ENCODE measurements at regions not wholly inside any gene's neighbourhood (a gene's known extent, or its start where the extent isn't known, plus 50 kb on each side); places are given as distances from the start of the nearest gene placed in this dataset.

DNA sequence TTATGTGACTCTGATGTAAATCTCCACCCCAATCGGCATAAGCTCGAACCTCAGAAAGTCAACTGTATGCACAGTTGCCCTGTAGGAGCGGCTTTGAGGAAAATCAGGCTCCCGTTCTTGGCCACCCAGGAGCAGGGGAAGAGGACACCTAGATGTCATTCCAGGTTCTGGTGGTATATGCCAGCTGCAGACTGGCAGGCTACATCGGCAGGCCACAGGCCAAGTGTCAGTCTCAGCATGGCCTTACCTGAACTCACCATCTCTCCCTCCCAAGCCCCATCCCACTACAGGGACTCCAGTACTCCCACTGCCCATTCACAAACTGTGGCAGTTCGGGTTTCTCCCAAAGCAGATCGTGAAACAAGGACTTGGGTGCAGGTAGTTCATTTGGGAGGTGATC lies 428.1 kb downstream of the BCOR start:
- 90% methylated on average over 7 of the region's 7 CpGs; no CpG with 5 or more reads in 1 of the 2 donors for WGBS, 2 donors
- H3K4me3 ChIP-seq: no peak overlapping the region
- H3K36me3 ChIP-seq (replicated peaks in 1 of 2; ENCODE audit: insufficient read depth in 1 of 2, low read depth in 2 of 2): no peaks in the 10 kb centered on the region
- H3K9me3 ChIP-seq: no peaks in the 10 kb centered on the region
- no peaks in the 10 kb centered on the region for H3K27me3 ChIP-seq
- intact Hi-C loops (cut with DNase I): no loop called here
- TF ChIP-seq POLR2A (IDR thresholded peaks at IDR 0.05) (no peak), CTCF (IDR thresholded peaks at IDR 0.05) (no peak)
- ATAC-seq (no peak), DNase-seq (no peak)
- H3K4me1 ChIP-seq: no peaks in the 10 kb centered on the region
- H3K27ac ChIP-seq: no peak overlapping the region

- no peak for DNase-seq
- H3K27ac ChIP-seq: no peak overlapping the region
- no peaks in the 10 kb centered on the region for H3K4me1 ChIP-seq
- WGBS, 2 donors: 60 to 75% methylated on average over 2 to 3 of the region's 5 CpGs
- intact Hi-C loops (cut with DNase I): no loop called here
- H3K9me3 ChIP-seq: no peaks in the 10 kb centered on the region
- no peak overlapping the region for H3K4me3 ChIP-seq
- no peaks in the 10 kb centered on the region for H3K36me3 ChIP-seq (replicated peaks in 1 of 2; ENCODE audit: insufficient read depth in 1 of 2, low read depth in 2 of 2)
- no peak for ATAC-seq
- TF ChIP-seq CTCF (IDR thresholded peaks at IDR 0.05) (no peak), POLR2A (IDR thresholded peaks at IDR 0.05) (no peak)
- H3K27me3 ChIP-seq: no peaks in the 10 kb centered on the region
Measured at GRCh38 chrX:39670281-39670680, 427.5 kb downstream of the BCOR start.

DNA sequence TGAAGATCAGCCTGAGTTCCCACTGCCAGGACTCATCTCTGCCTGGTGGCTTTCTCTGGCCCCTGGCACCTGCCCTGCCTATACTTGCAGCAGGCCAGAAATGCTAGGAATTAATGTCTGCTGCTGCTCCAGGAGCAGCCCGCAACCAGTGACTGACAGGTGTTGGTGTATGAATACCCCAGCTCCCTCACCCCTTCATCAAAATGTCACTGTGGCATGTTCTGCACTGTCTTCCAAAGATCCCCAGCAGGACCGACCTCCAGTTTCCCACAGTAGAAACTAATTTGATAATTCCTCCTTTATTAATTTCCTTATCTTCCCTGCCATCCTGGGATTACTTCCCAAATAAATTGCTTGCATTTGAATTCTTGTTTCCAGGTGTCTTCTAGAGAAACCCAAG lies 425.4 kb downstream of the BCOR start:
- no peak for DNase-seq
- ATAC-seq: no peak
- H3K27ac ChIP-seq: no peak overlapping the region
- no peak for TF ChIP-seq POLR2A (IDR thresholded peaks at IDR 0.05)
- TF ChIP-seq CTCF (IDR thresholded peaks at IDR 0.05): no peak
- WGBS, 2 donors: 89 to 90% methylated on average over 2 of the region's 2 CpGs
- H3K4me3 ChIP-seq: no peak overlapping the region
- intact Hi-C loops (cut with DNase I): no loop called here
- H3K27me3 ChIP-seq: no peaks in the 10 kb centered on the region
- H3K9me3 ChIP-seq: no peaks in the 10 kb centered on the region
- H3K36me3 ChIP-seq (replicated peaks in 1 of 2; ENCODE audit: insufficient read depth in 1 of 2, low read depth in 2 of 2): no peaks in the 10 kb centered on the region
- H3K4me1 ChIP-seq: no peaks in the 10 kb centered on the region

GRCh38 chrX:39674490-39675161 lies 423.1 kb downstream of the BCOR start:
- Histone ChIP-seq H3K4me3 (no peak overlapping the region), H3K4me1 (no peaks in the 10 kb centered on the region), H3K27ac (no peak overlapping the region), H3K36me3 (replicated peaks in 1 of 2; ENCODE audit: insufficient read depth in 1 of 2, low read depth in 2 of 2) (no peaks in the 10 kb centered on the region), H3K9me3 (no peaks in the 10 kb centered on the region), H3K27me3 (no peaks in the 10 kb centered on the region)
- intact Hi-C loops (cut with DNase I): no loop called here
- TF ChIP-seq CTCF (IDR thresholded peaks at IDR 0.05): no peak
- no peak for TF ChIP-seq POLR2A (IDR thresholded peaks at IDR 0.05)
- 95 to 96% methylated on average over 4 of the region's 5 CpGs for WGBS, 2 donors
- ATAC-seq: no peak
- DNase-seq: no peak

DNA sequence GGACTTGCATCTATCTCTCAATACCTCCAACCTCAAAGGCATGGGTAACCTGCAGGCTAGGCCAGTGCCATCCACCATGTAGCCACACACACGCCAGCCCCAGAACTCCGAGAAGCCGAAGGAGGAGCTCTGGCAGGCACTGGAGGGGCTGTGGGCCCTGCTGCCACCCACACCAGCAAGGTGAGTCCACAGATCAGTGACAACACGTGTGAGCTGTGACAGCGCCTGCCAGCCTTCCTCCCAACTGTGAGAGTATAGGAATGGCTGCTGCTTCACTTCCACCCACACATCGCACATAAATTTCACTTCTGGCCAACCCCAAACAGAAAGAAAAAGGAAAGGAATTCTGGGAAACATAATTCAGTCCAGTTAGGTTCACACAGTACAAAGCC lies 422.6 kb downstream of the BCOR start:
- ATAC-seq (no peak), DNase-seq (no peak)
- intact Hi-C loops (cut with DNase I): no loop called here
- H3K27ac ChIP-seq: no peak overlapping the region
- 92 to 97% methylated on average over 4 to 5 of the region's 6 CpGs for WGBS, 2 donors
- H3K9me3 ChIP-seq: no peaks in the 10 kb centered on the region
- no peak for TF ChIP-seq POLR2A (IDR thresholded peaks at IDR 0.05)
- TF ChIP-seq CTCF (IDR thresholded peaks at IDR 0.05): no peak
- H3K4me1 ChIP-seq: no peaks in the 10 kb centered on the region
- no peak overlapping the region for H3K4me3 ChIP-seq
- no peaks in the 10 kb centered on the region for H3K36me3 ChIP-seq (replicated peaks in 1 of 2; ENCODE audit: insufficient read depth in 1 of 2, low read depth in 2 of 2)
- no peaks in the 10 kb centered on the region for H3K27me3 ChIP-seq

All from body of pancreas (tissue), 4 donors.